ACC112 (cell line): ENCODE measurements at regions not wholly inside any gene's neighbourhood (a gene's known extent, or its start where the extent isn't known, plus 50 kb on each side); places are given as distances from the start of the nearest gene placed in this dataset.

Source experiments
- H2AFZ ChIP-seq: fragments of 200-600 bp; sonication (generic); one replicate; pipeline ENCODE4 v1.6.0; 2017; ENCODE audit warnings: antibody characterized with exemption, low read length; ENCODE audit not compliant: unreplicated experiment
- H3K27ac ChIP-seq: fragments of 200-600 bp; sonication (generic); 2 replicates; pipeline ENCODE4 v1.5.1; 2014; ENCODE audit warnings: low read depth, mild to moderate bottlenecking, antibody characterized with exemption, low read length, moderate library complexity
- H3K27me3 ChIP-seq: fragments of 200-600 bp; sonication (generic); 2 replicates; pipeline ENCODE4 v1.6.1; 2014; ENCODE audit warnings: mild to moderate bottlenecking, antibody characterized with exemption, low read length, moderate library complexity, mixed read lengths; ENCODE audit not compliant: insufficient read depth
- H3K36me3 ChIP-seq: fragments of 200-600 bp; sonication (generic); 2 replicates; pipeline ENCODE4 v1.6.1; 2016; ENCODE audit warnings: mild to moderate bottlenecking, antibody characterized with exemption, low read length, moderate library complexity, mixed read lengths; ENCODE audit not compliant: insufficient read depth
- H3K4me1 ChIP-seq: fragments of 200-600 bp; sonication (generic); one replicate; pipeline ENCODE4 v1.6.1; 2016; ENCODE audit warnings: low read length, mixed read lengths; ENCODE audit not compliant: insufficient read depth, unreplicated experiment, control insufficient read depth
- H3K4me3 ChIP-seq: fragments of 200-600 bp; sonication (generic); 2 replicates; pipeline ENCODE4 v1.5.1; 2014; ENCODE audit warnings: mild to moderate bottlenecking, low read depth, low read length
- H3K79me2 ChIP-seq: fragments of 200-600 bp; sonication (generic); one replicate; pipeline ENCODE4 v1.6.0; 2016; ENCODE audit warnings: low read length; ENCODE audit not compliant: control insufficient read depth, unreplicated experiment, insufficient read depth

GRCh38 chr5:68441309-68442073, 225.9 kb downstream of the PIK3R1 start:
- Histone ChIP-seq H3K27ac (no peak overlapping the region), H3K36me3 (no peaks in the 10 kb centered on the region), H3K4me1 (peaks cover 16% of the 10 kb centered on the region), H3K4me3 (no peak overlapping the region), H3K79me2 (no peaks in the 10 kb centered on the region), H2AFZ (no peak overlapping the region), H3K27me3 (no peaks in the 10 kb centered on the region)

- H3K27ac ChIP-seq: no peak overlapping the region
- H3K27me3 ChIP-seq: no peaks in the 10 kb centered on the region
- no peaks in the 10 kb centered on the region for H3K36me3 ChIP-seq
- no peak overlapping the region for H2AFZ ChIP-seq
- peaks cover 16% of the 10 kb centered on the region for H3K4me1 ChIP-seq
- H3K4me3 ChIP-seq: no peak overlapping the region
- H3K79me2 ChIP-seq: no peaks in the 10 kb centered on the region
Measured at GRCh38 chr5:68443091-68443490, 227.5 kb downstream of the PIK3R1 start.

- Histone ChIP-seq H3K79me2 (no peaks in the 10 kb centered on the region), H2AFZ (peak overlapping the region; percentile 34), H3K4me3 (peak overlapping the region; percentile 17; the same call in 1 of the 2 replicates), H3K27me3 (no peaks in the 10 kb centered on the region), H3K36me3 (no peaks in the 10 kb centered on the region), H3K4me1 (peaks cover 16% of the 10 kb centered on the region), H3K27ac (no peak overlapping the region)
Measured at GRCh38 chr5:68444048-68444447, 228.5 kb downstream of the PIK3R1 start.

GRCh38 chr5:68444833-68445232, 229.3 kb downstream of the PIK3R1 start:
- no peak overlapping the region for H3K27ac ChIP-seq
- no peak overlapping the region for H3K4me3 ChIP-seq
- peaks cover 20% of the 10 kb centered on the region for H3K4me1 ChIP-seq
- H3K36me3 ChIP-seq: no peaks in the 10 kb centered on the region
- H3K79me2 ChIP-seq: no peaks in the 10 kb centered on the region
- peak overlapping the region; percentile 34 for H2AFZ ChIP-seq
- no peaks in the 10 kb centered on the region for H3K27me3 ChIP-seq

- Histone ChIP-seq H2AFZ (no peak overlapping the region), H3K4me1 (peaks cover 26% of the 10 kb centered on the region), H3K27ac (no peak overlapping the region), H3K27me3 (no peaks in the 10 kb centered on the region), H3K4me3 (no peak overlapping the region), H3K36me3 (no peaks in the 10 kb centered on the region), H3K79me2 (no peaks in the 10 kb centered on the region)
Measured at GRCh38 chr5:68445257-68446069, 229.9 kb downstream of the PIK3R1 start.

GRCh38 chr5:68446070-68446357, 230.5 kb downstream of the PIK3R1 start:
- H3K27me3 ChIP-seq: no peaks in the 10 kb centered on the region
- H3K4me3 ChIP-seq: no peak overlapping the region
- H3K27ac ChIP-seq: no peak overlapping the region
- H3K4me1 ChIP-seq: peaks cover 30% of the 10 kb centered on the region
- H2AFZ ChIP-seq: no peak overlapping the region
- H3K79me2 ChIP-seq: no peaks in the 10 kb centered on the region
- no peaks in the 10 kb centered on the region for H3K36me3 ChIP-seq

GRCh38 chr5:68446487-68446894, 230.9 kb downstream of the PIK3R1 start:
- H3K4me3 ChIP-seq: no peak overlapping the region
- no peaks in the 10 kb centered on the region for H3K36me3 ChIP-seq
- peaks cover 30% of the 10 kb centered on the region for H3K4me1 ChIP-seq
- no peaks in the 10 kb centered on the region for H3K27me3 ChIP-seq
- no peak overlapping the region for H3K27ac ChIP-seq
- H3K79me2 ChIP-seq: no peaks in the 10 kb centered on the region
- no peak overlapping the region for H2AFZ ChIP-seq

GRCh38 chr5:68447136-68447929, 231.8 kb downstream of the PIK3R1 start:
- no peak overlapping the region for H3K4me3 ChIP-seq
- no peaks in the 10 kb centered on the region for H3K27me3 ChIP-seq
- H3K27ac ChIP-seq: no peak overlapping the region
- H3K36me3 ChIP-seq: no peaks in the 10 kb centered on the region
- peaks cover 30% of the 10 kb centered on the region for H3K4me1 ChIP-seq
- H3K79me2 ChIP-seq: no peaks in the 10 kb centered on the region
- no peak overlapping the region for H2AFZ ChIP-seq

GRCh38 chr5:68449380-68449779, 233.8 kb downstream of the PIK3R1 start:
- peak overlapping the region; percentile 36; the same call in 1 of the 2 replicates for H3K27ac ChIP-seq
- peaks cover 23% of the 10 kb centered on the region for H3K4me1 ChIP-seq
- H3K4me3 ChIP-seq: no peak overlapping the region
- no peaks in the 10 kb centered on the region for H3K79me2 ChIP-seq
- no peak overlapping the region for H2AFZ ChIP-seq
- H3K27me3 ChIP-seq: no peaks in the 10 kb centered on the region
- 0 out of 2 replicates have a peak, but pooled peaks cover 4% of the 10 kb centered on the region for H3K36me3 ChIP-seq

- Histone ChIP-seq H3K4me1 (peaks cover 26% of the 10 kb centered on the region), H3K4me3 (no peak overlapping the region), H3K27ac (peak overlapping the region; percentile 36; the same call in 1 of the 2 replicates), H3K36me3 (0 out of 2 replicates have a peak, but pooled peaks cover 4% of the 10 kb centered on the region), H2AFZ (no peak overlapping the region), H3K79me2 (no peaks in the 10 kb centered on the region), H3K27me3 (no peaks in the 10 kb centered on the region)
Measured at GRCh38 chr5:68450245-68450852, 234.8 kb downstream of the PIK3R1 start.
